CD14-positive monocyte (primary cell): ENCODE measurements at regions not wholly inside any gene's neighbourhood (a gene's known extent, or its start where the extent isn't known, plus 50 kb on each side); places are given as distances from the start of the nearest gene placed in this dataset.

Experiments
- DNase-seq, 3 donors: peaks; one replicate each; pipeline ENCODE4 v3.0.0-alpha.2; 2011 to 2022
- H2AFZ ChIP-seq: 2 replicates; pipeline ENCODE4 v1.6.0; 2012; ENCODE audit warnings: mild to moderate bottlenecking, low read depth, low read length, inconsistent platforms; ENCODE audit not compliant: insufficient read depth, poor library complexity, severe bottlenecking
- H3K27ac ChIP-seq, 2 donors: 1 replicate in 1 of 2; 2 replicates in 1 of 2; pipeline ENCODE4 v1.5.1; 2012 to 2013; ENCODE audit warnings: low read length in 2 of 2, control low read depth in 1 of 2, inconsistent platforms in 1 of 2, low read depth in 1 of 2, mild to moderate bottlenecking in 1 of 2
- H3K27me3 ChIP-seq, 2 donors: one replicate each; pipeline versions ENCODE4 v1.6.0 to v1.6.1; 2011 to 2013; ENCODE audit warnings: low read length in 2 of 2; ENCODE audit not compliant: control insufficient read depth in 2 of 2, insufficient read depth in 2 of 2
- H3K36me3 ChIP-seq, 2 donors: replicated peaks in 1 of 2; 1 replicate in 1 of 2; 2 replicates in 1 of 2; pipeline versions ENCODE4 v1.5.1 to v1.6.1; 2012 to 2013; ENCODE audit warnings: low read length in 2 of 2, control low read depth in 1 of 2, inconsistent platforms in 1 of 2, mild to moderate bottlenecking in 1 of 2; ENCODE audit not compliant: insufficient read depth in 2 of 2, control insufficient read depth in 1 of 2
- H3K4me1 ChIP-seq, 2 donors: 1 replicate in 1 of 2; 2 replicates in 1 of 2; pipeline versions ENCODE4 v1.5.1 to v1.6.1; 2012 to 2013; ENCODE audit warnings: low read length in 2 of 2, control low read depth in 1 of 2, inconsistent platforms in 1 of 2, mild to moderate bottlenecking in 1 of 2, moderate library complexity in 1 of 2; ENCODE audit not compliant: insufficient read depth in 2 of 2, control insufficient read depth in 1 of 2
- H3K4me2 ChIP-seq: replicated peaks from 2 replicates; pipeline ENCODE3; 2012; ENCODE audit warnings: low read length, moderate library complexity, mild to moderate bottlenecking; ENCODE audit not compliant: poor library complexity, severe bottlenecking; ENCODE audit errors: extremely low read depth
- H3K4me3 ChIP-seq, 3 experiments: fragments of 200-600 bp in 1 of 3; sonication (generic) in 1 of 3; replicated peaks in 1 of 3; 1 replicate in 2 of 3; 2 replicates in 1 of 3; pipeline ENCODE4 v1.5.1; 2011 to 2013; ENCODE audit warnings: low read length in 3 of 3, mild to moderate bottlenecking in 3 of 3, control low read depth in 2 of 3, low read depth in 2 of 3, inconsistent platforms in 1 of 3, moderate library complexity in 1 of 3
- H3K79me2 ChIP-seq: 2 replicates; pipeline ENCODE4 v1.6.0; 2012; ENCODE audit warnings: mild to moderate bottlenecking, control low read depth, inconsistent platforms, low read length, moderate library complexity; ENCODE audit not compliant: insufficient read depth
- H3K9ac ChIP-seq: 2 replicates; pipeline ENCODE4 v1.6.0; 2017; ENCODE audit warnings: low read length, mild to moderate bottlenecking; ENCODE audit not compliant: insufficient read depth, poor library complexity, severe bottlenecking
- H3K9me3 ChIP-seq, 2 donors: replicated peaks in 1 of 2; 1 replicate in 1 of 2; 2 replicates in 1 of 2; pipeline versions ENCODE4 v1.5.1 to v1.6.1; 2012 to 2013; ENCODE audit warnings: low read length in 2 of 2, control low read depth in 1 of 2; ENCODE audit not compliant: control insufficient read depth in 1 of 2, insufficient read depth in 1 of 2
- H4K20me1 ChIP-seq: 2 replicates; pipeline ENCODE4 v1.6.0; 2012; ENCODE audit warnings: mild to moderate bottlenecking, low read length, control low read depth, moderate library complexity; ENCODE audit not compliant: insufficient read depth
- H3K27ac Mint-ChIP-seq, 7 donors: one replicate each; pipeline ENCODE4 v1.8.0; 2020; ENCODE audit warnings: mild to moderate bottlenecking in 7 of 7, mixed read lengths in 7 of 7, moderate library complexity in 6 of 7, inconsistent platforms in 2 of 7
- H3K27me3 Mint-ChIP-seq, 3 donors: one replicate each; pipeline ENCODE4 v1.8.0; 2021 to 2022; ENCODE audit warnings: low read depth in 3 of 3, mild to moderate bottlenecking in 3 of 3, mixed read lengths in 3 of 3, moderate library complexity in 3 of 3, inconsistent platforms in 1 of 3
- H3K36me3 Mint-ChIP-seq, 2 donors: one replicate each; pipeline ENCODE4 v1.8.0; 2020; ENCODE audit warnings: mixed read lengths in 2 of 2, inconsistent platforms in 1 of 2, mild to moderate bottlenecking in 1 of 2
- H3K4me1 Mint-ChIP-seq: one replicate; pipeline ENCODE4 v1.8.0; 2020; ENCODE audit warnings: mild to moderate bottlenecking, mixed read lengths
- H3K4me3 Mint-ChIP-seq, 2 donors: one replicate each; pipeline ENCODE4 v1.8.0; 2020; ENCODE audit warnings: mild to moderate bottlenecking in 2 of 2, mixed read lengths in 2 of 2, moderate library complexity in 1 of 2
- H3K9me3 Mint-ChIP-seq, 7 donors: one replicate each; pipeline ENCODE4 v1.8.0; 2020 to 2022; ENCODE audit warnings: mixed read lengths in 7 of 7, mild to moderate bottlenecking in 6 of 7, moderate library complexity in 6 of 7, inconsistent platforms in 2 of 7
- CTCF ChIP-seq: fragments of 200-600 bp; IDR thresholded peaks from one replicate; pipeline ENCODE4 v1.8.0; 2022; ENCODE audit warnings: antibody characterized with exemption, mild to moderate bottlenecking
- WGBS: methylation state at CpG from one replicate; pipeline ENCODE4 v1.1.5; 2013; ENCODE audit warnings: missing lambda C conversion rate; ENCODE audit not compliant: insufficient coverage; 5-methylcytosine and 5-hydroxymethylcytosine counted together
- intact Hi-C, 2 donors: fragments of 100-400 bp; cut with micrococcal nuclease; formaldehyde crosslinking; loops; one replicate each; pipeline versions ENCODE4 v1.15.0 to v1.15.1; 2023

- H3K79me2 ChIP-seq = no peaks in the 10 kb centered on the region
- no peak overlapping the region for H3K4me2 ChIP-seq
- no peaks in the 10 kb centered on the region for H3K36me3 ChIP-seq
- no peak overlapping the region for H3K4me3 Mint-ChIP-seq
- peaks cover 0 to 5% (median 3%) of the 10 kb centered on the region in 7 donors for H3K9me3 Mint-ChIP-seq
- no peaks in the 10 kb centered on the region for H4K20me1 ChIP-seq
- H3K36me3 Mint-ChIP-seq = no peaks in the 10 kb centered on the region
- no peak overlapping the region for H2AFZ ChIP-seq
- H3K9me3 ChIP-seq = no peaks in the 10 kb centered on the region
- no peak overlapping the region for H3K27ac ChIP-seq
- DNase-seq = no peak
- no peaks in the 10 kb centered on the region for H3K27me3 ChIP-seq
- no peak for TF ChIP-seq CTCF
- no peaks in the 10 kb centered on the region for H3K4me1 Mint-ChIP-seq
- H3K27me3 Mint-ChIP-seq = peaks cover 2 to 3% (median 2%) of the 10 kb centered on the region in 3 donors
- no peak overlapping the region for H3K4me3 ChIP-seq
- intact Hi-C loops = no loop called here
- no peaks in the 10 kb centered on the region for H3K4me1 ChIP-seq
- no peak overlapping the region for H3K27ac Mint-ChIP-seq
- 81% methylated on average over 2 of the region's 2 CpGs for WGBS
- H3K9ac ChIP-seq = no peak overlapping the region
These were observed 155.0 kb upstream of the GRB10 start for GRCh38 chr7:50937727-50938126.

- Mint-ChIP-seq H3K27ac (no peak overlapping the region), H3K27me3 (no peaks in the 10 kb centered on the region), H3K4me3 (no peak overlapping the region), H3K4me1 (no peaks in the 10 kb centered on the region), H3K9me3 (peaks cover 0 to 4% (median 0%) of the 10 kb centered on the region in 7 donors), H3K36me3 (no peaks in the 10 kb centered on the region)
- Histone ChIP-seq H3K4me1 (no peaks in the 10 kb centered on the region), H3K4me3 (no peak overlapping the region), H3K9ac (no peak overlapping the region), H3K79me2 (no peaks in the 10 kb centered on the region), H3K4me2 (no peak overlapping the region), H2AFZ (no peak overlapping the region), H3K9me3 (no peaks in the 10 kb centered on the region), H3K36me3 (no peaks in the 10 kb centered on the region), H3K27ac (no peak overlapping the region), H4K20me1 (no peaks in the 10 kb centered on the region), H3K27me3 (no peaks in the 10 kb centered on the region)
- DNase-seq = no peak
- intact Hi-C loops = no loop called here
- no CpG with 5 or more reads among the region's 1 CpG for WGBS
- TF ChIP-seq CTCF = no peak
These were observed 143.4 kb upstream of the GRB10 start for GRCh38 chr7:50926049-50926448.
